ENCODE measurements at regions not wholly inside any gene's neighbourhood (a gene's known extent, or its start where the extent isn't known, plus 50 kb on each side); places are given as distances from the start of the nearest gene placed in this dataset.

DNA sequence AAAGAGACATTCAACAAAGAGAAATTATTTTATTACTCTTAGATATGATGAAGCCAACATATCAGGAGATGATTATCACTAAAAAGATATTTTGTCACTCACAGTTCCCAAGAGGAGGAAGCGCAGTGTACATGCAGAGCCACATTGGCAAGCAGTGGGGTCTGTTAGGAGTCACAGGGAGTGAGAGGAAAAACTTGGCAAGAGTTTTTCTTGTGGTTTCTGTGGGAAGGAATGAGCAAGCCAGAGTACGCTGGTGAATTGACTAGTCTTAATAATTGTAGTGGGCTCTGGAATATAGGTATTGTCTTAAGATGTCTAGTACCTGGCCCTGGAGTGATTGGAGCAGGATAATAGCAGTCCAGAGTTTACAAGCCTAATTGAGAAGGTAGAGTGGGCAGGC, 1095.2 kb downstream of the GRIK2 start:
- H3K9me3 ChIP-seq = no peaks in the 10 kb centered on the region
- no peak for DNase-seq
- no peak overlapping the region for H3K4me2 ChIP-seq
- no peaks in the 10 kb centered on the region for H3K27me3 ChIP-seq (ENCODE audit: insufficient read depth)
- TF ChIP-seq ZBTB33 (IDR thresholded peaks at IDR 0.05; ENCODE audit: borderline replicate concordance, low read depth) (no peak), TCF12 (IDR thresholded peaks at IDR 0.05) (no peak), SIN3A (IDR thresholded peaks at IDR 0.05; ENCODE audit: borderline replicate concordance, low read depth, low read length) (no peak), RAD21 (IDR thresholded peaks at IDR 0.05; ENCODE audit: low read length) (no peak), REST (IDR thresholded peaks at IDR 0.05; ENCODE audit: low read depth, low read length) (no peak), EZH2phosphoT487 (IDR thresholded peaks at IDR 0.05; ENCODE audit: borderline replicate concordance, low read depth) (no peak), FOXM1 (IDR thresholded peaks at IDR 0.05; ENCODE audit: low read depth) (no peak), TAF1 (IDR thresholded peaks at IDR 0.05; ENCODE audit: borderline replicate concordance, low read depth, low read length) (no peak), NFIC (IDR thresholded peaks at IDR 0.05; ENCODE audit: borderline replicate concordance) (no peak), RCOR1 (IDR thresholded peaks at IDR 0.05; ENCODE audit: low read length) (no peak), GATA2 (CRISPR knock-in tag; IDR thresholded peaks at IDR 0.05) (no peak), GABPA (IDR thresholded peaks at IDR 0.05; ENCODE audit: low read depth) (no peak), FOSL2 (IDR thresholded peaks at IDR 0.05; ENCODE audit: borderline replicate concordance, low read depth) (no peak)
- H3K9ac ChIP-seq = no peak overlapping the region
- H3K9me2 ChIP-seq = no peaks in the 10 kb centered on the region
- H4K20me1 ChIP-seq (ENCODE audit: insufficient read depth) = no peaks in the 10 kb centered on the region
- H3K36me3 ChIP-seq (replicated peaks in 1 of 2; ENCODE audit: control insufficient read depth in 1 of 2, insufficient read depth in 2 of 2, low read length in 1 of 2) = no peaks in the 10 kb centered on the region
- no peaks in the 10 kb centered on the region for H3K79me2 ChIP-seq (ENCODE audit: insufficient read depth)
- WGBS (ENCODE audit: low lambda C conversion rate) = 11% methylated on average over 2 of the region's 2 CpGs
- H3F3A ChIP-seq (replicated peaks; ENCODE audit: insufficient read depth) = no peaks in the 10 kb centered on the region
- ChIA-PET POLR2A (no interaction called here), CTCF (no interaction called here)
- no peak overlapping the region for H3K4me3 ChIP-seq (ENCODE audit: low read depth in 2 of 2, low read length in 1 of 2)
- H3K27ac ChIP-seq (ENCODE audit: low read depth in 2 of 2, low read length in 1 of 2) = no peak overlapping the region
- H3K4me1 ChIP-seq (ENCODE audit: control insufficient read depth in 1 of 2, insufficient read depth in 2 of 2, low read depth in 1 of 2, low read length in 1 of 2) = no peaks in the 10 kb centered on the region
- H2AFZ ChIP-seq (ENCODE audit: low read depth) = no peak overlapping the region

DNA sequence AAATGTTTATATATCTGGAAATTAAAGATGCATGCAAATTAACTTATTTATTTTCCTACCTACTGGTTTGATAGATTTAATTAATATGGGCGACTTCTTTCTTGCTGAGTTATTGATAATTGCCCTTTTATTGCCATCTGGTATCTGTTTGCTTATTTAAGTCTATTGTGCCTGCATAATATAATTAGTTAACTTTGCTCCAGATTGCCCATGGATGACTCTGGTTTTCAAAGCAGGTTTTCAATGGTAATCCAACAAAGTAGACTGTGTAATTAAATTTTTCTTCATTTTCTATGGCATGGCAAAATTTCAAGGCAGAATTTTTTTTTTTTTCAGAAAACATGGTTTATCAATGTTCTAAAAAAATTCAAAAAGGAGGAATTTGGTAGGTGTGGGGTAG, 1092.0 kb downstream of the GRIK2 start:
- H3K4me3 ChIP-seq (ENCODE audit: low read depth in 2 of 2, low read length in 1 of 2) = no peak overlapping the region
- H3K4me2 ChIP-seq = no peak overlapping the region
- no peaks in the 10 kb centered on the region for H3K9me2 ChIP-seq
- H3K4me1 ChIP-seq (ENCODE audit: control insufficient read depth in 1 of 2, insufficient read depth in 2 of 2, low read depth in 1 of 2, low read length in 1 of 2) = no peaks in the 10 kb centered on the region
- no peaks in the 10 kb centered on the region for H4K20me1 ChIP-seq (ENCODE audit: insufficient read depth)
- H3K27ac ChIP-seq (ENCODE audit: low read depth in 2 of 2, low read length in 1 of 2) = no peak overlapping the region
- H3K36me3 ChIP-seq (replicated peaks in 1 of 2; ENCODE audit: control insufficient read depth in 1 of 2, insufficient read depth in 2 of 2, low read length in 1 of 2) = no peaks in the 10 kb centered on the region
- DNase-seq = no peak
- no peaks in the 10 kb centered on the region for H3K27me3 ChIP-seq (ENCODE audit: insufficient read depth)
- WGBS (ENCODE audit: low lambda C conversion rate) = 35% methylated on average over 1 of the region's 1 CpG
- no peaks in the 10 kb centered on the region for H3F3A ChIP-seq (replicated peaks; ENCODE audit: insufficient read depth)
- H3K9me3 ChIP-seq = no peaks in the 10 kb centered on the region
- TF ChIP-seq RAD21 (IDR thresholded peaks at IDR 0.05; ENCODE audit: low read length) (no peak), PBX3 (IDR thresholded peaks at IDR 0.05) (no peak), MXI1 (IDR thresholded peaks at IDR 0.05; ENCODE audit: low read depth, low read length) (no peak), GABPA (IDR thresholded peaks at IDR 0.05; ENCODE audit: low read depth) (no peak), TCF12 (IDR thresholded peaks at IDR 0.05) (no peak)
- no peaks in the 10 kb centered on the region for H3K79me2 ChIP-seq (ENCODE audit: insufficient read depth)
- ChIA-PET POLR2A (no interaction called here), CTCF (no interaction called here)
- H3K9ac ChIP-seq = no peak overlapping the region
- no peak overlapping the region for H2AFZ ChIP-seq (ENCODE audit: low read depth)
